Astrocyte of the cerebellum (primary cell): ENCODE measurements at regions not wholly inside any gene's neighbourhood (a gene's known extent, or its start where the extent isn't known, plus 50 kb on each side); places are given as distances from the start of the nearest gene placed in this dataset.

Source experiments
- DNase-seq: peaks from one replicate; pipeline ENCODE4 v3.0.0-alpha.2; 2011; ENCODE audit warnings: low read depth
- H3K4me3 ChIP-seq: 2 replicates; pipeline ENCODE4 v1.5.1; 2011; ENCODE audit warnings: mild to moderate bottlenecking, low read depth, low read length, moderate library complexity
- in situ Hi-C: cut with HindIII; loops from 2 replicates; pipeline ENCODE4 v1.10.0; 2017; ENCODE audit warnings: low sequenced_read_pairs
- TF ChIP-seq, protein P1 (sequence below): IDR thresholded peaks from 2 replicates; pipeline ENCODE4 v1.5.1; 2012; ENCODE audit warnings: low read length, low read depth, moderate library complexity, mild to moderate bottlenecking; ENCODE audit errors: missing control alignments

DNA sequence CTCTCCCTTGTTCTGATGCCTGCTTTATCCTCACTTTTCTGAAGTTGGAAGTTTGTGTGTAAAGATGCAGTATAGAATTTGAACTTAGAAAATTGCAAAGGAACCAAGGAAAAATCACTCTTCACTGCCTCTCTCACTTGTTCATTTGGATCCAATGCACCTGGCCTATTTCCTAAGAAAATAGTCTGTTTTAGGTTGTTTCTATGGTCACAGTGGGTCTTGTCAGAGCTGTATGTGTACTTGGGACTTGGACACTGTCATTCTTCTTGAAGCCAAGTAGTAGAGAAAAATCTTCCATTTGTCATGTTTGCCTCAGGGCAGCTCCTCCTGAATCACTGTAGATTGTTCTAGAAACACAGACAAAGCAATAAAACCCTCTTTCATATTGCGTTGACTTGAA, 80.3 kb upstream of the SESTD1 start:
- TF ChIP-seq, protein P1, sequence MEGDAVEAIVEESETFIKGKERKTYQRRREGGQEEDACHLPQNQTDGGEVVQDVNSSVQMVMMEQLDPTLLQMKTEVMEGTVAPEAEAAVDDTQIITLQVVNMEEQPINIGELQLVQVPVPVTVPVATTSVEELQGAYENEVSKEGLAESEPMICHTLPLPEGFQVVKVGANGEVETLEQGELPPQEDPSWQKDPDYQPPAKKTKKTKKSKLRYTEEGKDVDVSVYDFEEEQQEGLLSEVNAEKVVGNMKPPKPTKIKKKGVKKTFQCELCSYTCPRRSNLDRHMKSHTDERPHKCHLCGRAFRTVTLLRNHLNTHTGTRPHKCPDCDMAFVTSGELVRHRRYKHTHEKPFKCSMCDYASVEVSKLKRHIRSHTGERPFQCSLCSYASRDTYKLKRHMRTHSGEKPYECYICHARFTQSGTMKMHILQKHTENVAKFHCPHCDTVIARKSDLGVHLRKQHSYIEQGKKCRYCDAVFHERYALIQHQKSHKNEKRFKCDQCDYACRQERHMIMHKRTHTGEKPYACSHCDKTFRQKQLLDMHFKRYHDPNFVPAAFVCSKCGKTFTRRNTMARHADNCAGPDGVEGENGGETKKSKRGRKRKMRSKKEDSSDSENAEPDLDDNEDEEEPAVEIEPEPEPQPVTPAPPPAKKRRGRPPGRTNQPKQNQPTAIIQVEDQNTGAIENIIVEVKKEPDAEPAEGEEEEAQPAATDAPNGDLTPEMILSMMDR = no peak
- in situ Hi-C loops = no loop called here
- no peak for DNase-seq
- H3K4me3 ChIP-seq = no peak overlapping the region

- TF ChIP-seq, protein P1 = no peak
- in situ Hi-C loops = no loop called here
- no peak for DNase-seq
- no peak overlapping the region for H3K4me3 ChIP-seq
These were observed 79.8 kb upstream of the SESTD1 start for GRCh38 chr2:179344280-179344964.

DNA sequence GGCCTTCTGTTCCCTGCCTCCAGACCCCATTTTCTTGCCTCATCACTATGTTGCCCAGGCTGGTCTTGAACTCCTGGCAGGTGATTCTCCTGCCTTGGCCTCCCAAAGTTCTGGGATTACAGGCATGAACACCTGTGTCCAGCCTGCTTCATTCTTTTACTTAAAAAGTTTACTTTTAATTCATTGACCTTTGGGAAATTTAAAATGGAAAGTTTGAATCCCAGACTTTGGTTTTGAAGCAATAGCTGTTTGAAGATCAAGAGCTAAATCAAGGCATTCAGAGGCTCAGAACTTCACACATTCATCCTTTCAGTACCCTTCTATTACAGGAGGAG, 79.3 kb upstream of the SESTD1 start:
- TF ChIP-seq, protein P1 = no peak
- DNase-seq = no peak
- H3K4me3 ChIP-seq = no peak overlapping the region
- in situ Hi-C loops = no loop called here

DNA sequence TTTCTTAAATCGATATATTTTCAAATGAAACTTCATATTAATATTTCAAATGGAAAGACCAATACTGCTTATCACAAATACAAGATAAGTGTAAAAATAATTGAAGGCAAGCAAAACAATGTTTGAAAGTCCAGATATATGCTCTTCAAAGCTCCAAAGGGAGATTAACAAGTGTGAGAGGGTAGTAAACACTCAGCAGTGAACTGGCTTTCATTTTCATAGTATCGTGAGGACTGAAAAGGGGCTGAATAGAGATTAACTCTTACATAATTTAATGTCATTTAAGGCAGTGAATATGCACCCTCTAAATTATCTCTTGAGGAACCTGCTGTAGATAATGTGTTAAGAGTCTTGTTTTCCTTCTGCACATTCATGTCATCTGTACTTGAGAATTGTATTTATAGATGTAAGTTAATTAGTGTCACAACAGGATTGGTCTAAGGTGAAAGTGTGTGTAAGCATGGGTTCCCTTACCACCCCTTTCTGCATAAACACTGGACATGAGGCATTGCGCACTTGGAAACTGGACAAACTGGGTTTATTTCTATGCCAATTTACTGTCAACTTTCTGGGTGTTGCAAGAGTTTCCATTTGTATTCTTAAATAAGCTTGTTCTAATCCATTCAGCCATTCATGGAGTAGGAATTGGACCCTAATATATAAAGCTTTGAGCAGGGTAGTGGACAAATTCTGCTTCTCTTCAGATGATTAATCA, 76.7 kb upstream of the SESTD1 start:
- no peak for DNase-seq
- TF ChIP-seq, protein P1 = no peak
- in situ Hi-C loops = no loop called here
- H3K4me3 ChIP-seq = no peak overlapping the region

DNA sequence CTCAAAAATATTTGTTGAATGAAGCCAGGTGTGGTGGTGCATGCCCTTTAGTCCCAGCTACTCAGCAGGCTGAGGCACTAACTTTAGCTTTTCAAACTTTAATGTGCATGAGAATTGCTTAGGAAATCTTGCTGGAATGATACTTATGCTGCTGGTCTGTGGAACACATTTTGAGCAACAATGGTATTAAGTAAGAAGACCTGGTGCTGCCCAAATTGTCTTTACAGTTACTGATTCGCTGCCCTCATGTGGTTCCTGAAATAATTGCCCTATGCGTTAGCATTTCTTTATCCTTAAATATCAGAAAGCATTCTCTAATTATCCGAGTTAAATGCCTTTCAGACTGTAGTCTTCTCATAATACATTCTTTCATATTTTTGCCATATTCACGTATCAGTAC, 76.0 kb upstream of the SESTD1 start:
- TF ChIP-seq, protein P1 = peak; percentile 46
- in situ Hi-C loops = no loop called here
- no peak for DNase-seq
- H3K4me3 ChIP-seq = no peak overlapping the region

- in situ Hi-C loops = no loop called here
- no peak for DNase-seq
- TF ChIP-seq, protein P1 = no peak
- no peak overlapping the region for H3K4me3 ChIP-seq
These were observed 74.0 kb upstream of the SESTD1 start for GRCh38 chr2:179338681-179339080.
